Mesodermal cell (in vitro differentiated cells): ENCODE measurements at regions not wholly inside any gene's neighbourhood (a gene's known extent, or its start where the extent isn't known, plus 50 kb on each side); places are given as distances from the start of the nearest gene placed in this dataset.

Source experiments
- H3K27ac ChIP-seq: 2 replicates; pipeline ENCODE4 v1.7.0; 2013; ENCODE audit warnings: mild to moderate bottlenecking, low read depth, low read length, moderate library complexity; ENCODE audit not compliant: severe bottlenecking
- H3K36me3 ChIP-seq: 2 replicates; pipeline ENCODE4 v1.7.1; 2013; ENCODE audit warnings: mild to moderate bottlenecking, low read length, moderate library complexity; ENCODE audit not compliant: control insufficient read depth, insufficient read depth
- H3K4me1 ChIP-seq: one replicate; pipeline ENCODE4 v1.7.1; 2013; ENCODE audit warnings: mild to moderate bottlenecking, low read length; ENCODE audit not compliant: insufficient read depth, control insufficient read depth, poor library complexity, severe bottlenecking
- H3K4me3 ChIP-seq: 2 replicates; pipeline ENCODE4 v1.7.0; 2013; ENCODE audit warnings: low read length, control low read depth, mild to moderate bottlenecking; ENCODE audit not compliant: insufficient read depth, poor library complexity, severe bottlenecking; ENCODE audit errors: extremely low read depth
- H3K9me3 ChIP-seq: 2 replicates; pipeline ENCODE4 v1.7.1; 2013; ENCODE audit warnings: mild to moderate bottlenecking, low read length, moderate library complexity; ENCODE audit not compliant: control insufficient read depth
- WGBS, 2 experiments: methylation state at CpG; one replicate each; pipeline ENCODE4 v1.1.5; 2013; ENCODE audit warnings: missing lambda C conversion rate in 2 of 2; ENCODE audit not compliant: insufficient coverage in 2 of 2; 5-methylcytosine and 5-hydroxymethylcytosine counted together

- WGBS, 2 experiments, result 73 to 89% methylated on average over 3 to 4 of the region's 7 CpGs
- no peak overlapping the region for H3K27ac ChIP-seq
- H3K36me3 ChIP-seq, result no peaks in the 10 kb centered on the region
- H3K9me3 ChIP-seq, result peaks cover 3% of the 10 kb centered on the region
- no peaks in the 10 kb centered on the region for H3K4me1 ChIP-seq
- H3K4me3 ChIP-seq, result no peak overlapping the region
Observed at GRCh38 chrX:576904-577560, 53.6 kb upstream of the SHOX start.

- WGBS, 2 experiments, result 58 to 97% methylated on average over 3 to 7 of the region's 9 CpGs
- H3K9me3 ChIP-seq, result peaks cover 3% of the 10 kb centered on the region
- H3K4me1 ChIP-seq, result no peaks in the 10 kb centered on the region
- no peak overlapping the region for H3K4me3 ChIP-seq
- no peaks in the 10 kb centered on the region for H3K36me3 ChIP-seq
- no peak overlapping the region for H3K27ac ChIP-seq
Observed at GRCh38 chrX:578531-578930, 52.1 kb upstream of the SHOX start.

- Histone ChIP-seq H3K27ac (no peak overlapping the region), H3K9me3 (peaks cover 3% of the 10 kb centered on the region), H3K36me3 (no peaks in the 10 kb centered on the region), H3K4me1 (no peaks in the 10 kb centered on the region), H3K4me3 (no peak overlapping the region)
- no CpG with 5 or more reads among the region's 7 CpGs for WGBS, 2 experiments
Observed at GRCh38 chrX:580030-580429, 50.6 kb upstream of the SHOX start.
